Retinal pigment epithelial cell (primary cell): ENCODE measurements at regions not wholly inside any gene's neighbourhood (a gene's known extent, or its start where the extent isn't known, plus 50 kb on each side); places are given as distances from the start of the nearest gene placed in this dataset.

Source experiments
- DNase-seq: peaks from one replicate; pipeline ENCODE4 v3.0.0-alpha.2; 2010; ENCODE audit warnings: low read depth
- H3K4me3 ChIP-seq: 2 replicates; pipeline ENCODE4 v1.5.1; 2011; ENCODE audit warnings: mild to moderate bottlenecking, low read length, control low read depth, moderate library complexity
- TF ChIP-seq, protein P1 (sequence below): conservative IDR thresholded peaks from 2 replicates; pipeline ENCODE4 v1.5.1; 2011; ENCODE audit warnings: low read depth, low read length, control low read depth, inconsistent platforms

DNA sequence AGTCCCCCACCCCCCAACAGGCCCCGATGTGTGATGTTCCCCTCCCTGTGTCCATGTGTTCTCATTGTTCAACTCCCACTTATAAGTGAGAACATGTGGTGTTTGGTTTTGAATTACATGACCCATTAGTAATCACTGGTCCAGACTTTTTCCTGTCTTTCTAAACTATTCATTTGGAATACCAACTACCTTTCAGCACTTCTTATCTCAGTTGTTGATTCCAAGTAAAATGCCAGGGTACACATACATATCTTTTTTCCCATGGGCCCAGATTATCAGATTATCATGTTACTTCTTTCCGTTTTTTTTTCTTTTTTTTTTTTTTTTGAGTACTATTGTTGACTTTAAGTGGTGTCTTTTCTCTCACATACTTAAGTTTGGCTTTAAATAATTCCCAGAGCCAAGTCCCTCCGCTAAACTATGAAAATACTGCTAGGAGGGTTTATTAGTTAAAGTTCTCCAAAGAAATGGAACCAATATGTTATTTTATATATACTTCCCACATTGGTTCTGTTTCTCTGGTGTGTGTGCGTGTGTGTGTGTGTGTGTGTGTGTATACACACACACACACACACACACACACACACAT, 389.3 kb downstream of the IRS1 start:
- H3K4me3 ChIP-seq, result no peak overlapping the region
- no peak for DNase-seq
- TF ChIP-seq, protein P1, sequence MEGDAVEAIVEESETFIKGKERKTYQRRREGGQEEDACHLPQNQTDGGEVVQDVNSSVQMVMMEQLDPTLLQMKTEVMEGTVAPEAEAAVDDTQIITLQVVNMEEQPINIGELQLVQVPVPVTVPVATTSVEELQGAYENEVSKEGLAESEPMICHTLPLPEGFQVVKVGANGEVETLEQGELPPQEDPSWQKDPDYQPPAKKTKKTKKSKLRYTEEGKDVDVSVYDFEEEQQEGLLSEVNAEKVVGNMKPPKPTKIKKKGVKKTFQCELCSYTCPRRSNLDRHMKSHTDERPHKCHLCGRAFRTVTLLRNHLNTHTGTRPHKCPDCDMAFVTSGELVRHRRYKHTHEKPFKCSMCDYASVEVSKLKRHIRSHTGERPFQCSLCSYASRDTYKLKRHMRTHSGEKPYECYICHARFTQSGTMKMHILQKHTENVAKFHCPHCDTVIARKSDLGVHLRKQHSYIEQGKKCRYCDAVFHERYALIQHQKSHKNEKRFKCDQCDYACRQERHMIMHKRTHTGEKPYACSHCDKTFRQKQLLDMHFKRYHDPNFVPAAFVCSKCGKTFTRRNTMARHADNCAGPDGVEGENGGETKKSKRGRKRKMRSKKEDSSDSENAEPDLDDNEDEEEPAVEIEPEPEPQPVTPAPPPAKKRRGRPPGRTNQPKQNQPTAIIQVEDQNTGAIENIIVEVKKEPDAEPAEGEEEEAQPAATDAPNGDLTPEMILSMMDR, result no peak

DNA sequence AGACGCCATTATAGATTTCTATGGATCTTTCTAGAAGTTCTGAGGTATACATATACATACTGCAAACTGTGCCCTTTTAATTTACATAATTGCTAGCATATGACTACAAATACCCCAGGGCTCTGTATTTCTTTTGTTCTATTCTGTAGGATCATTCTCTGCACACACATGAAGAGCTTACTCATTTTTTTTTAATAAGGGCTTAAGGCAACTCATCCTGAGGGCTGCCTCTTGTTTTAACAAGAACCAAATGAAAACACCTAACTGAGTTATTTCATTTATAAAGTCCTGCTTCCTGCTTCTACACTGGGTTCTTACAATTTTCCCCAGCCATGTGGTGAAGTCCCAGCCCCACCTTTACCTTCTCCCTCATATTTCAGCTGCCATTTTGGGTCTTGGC, 390.5 kb downstream of the IRS1 start:
- TF ChIP-seq, protein P1, result no peak
- no peak overlapping the region for H3K4me3 ChIP-seq
- no peak for DNase-seq

DNA sequence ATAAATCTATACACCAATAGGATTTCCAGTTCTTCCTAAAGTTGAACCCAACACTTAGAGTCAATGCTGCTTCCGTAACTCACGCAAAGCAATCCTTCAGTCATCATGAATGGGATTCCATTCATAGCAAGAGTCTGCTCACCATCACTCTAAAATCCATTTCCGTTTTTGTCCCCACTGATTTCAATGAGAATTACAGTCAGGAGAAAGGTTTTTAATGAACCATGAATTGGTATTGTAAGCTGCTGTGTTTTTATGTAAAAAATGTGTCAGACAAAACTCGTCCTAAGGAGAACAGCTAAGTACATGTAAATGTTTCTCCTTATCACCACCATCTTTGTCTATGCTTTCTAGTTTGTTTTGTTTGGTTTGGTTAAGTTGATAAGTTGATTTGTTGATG, 391.5 kb downstream of the IRS1 start:
- DNase-seq, result no peak
- TF ChIP-seq, protein P1, result no peak
- H3K4me3 ChIP-seq, result no peak overlapping the region

DNA sequence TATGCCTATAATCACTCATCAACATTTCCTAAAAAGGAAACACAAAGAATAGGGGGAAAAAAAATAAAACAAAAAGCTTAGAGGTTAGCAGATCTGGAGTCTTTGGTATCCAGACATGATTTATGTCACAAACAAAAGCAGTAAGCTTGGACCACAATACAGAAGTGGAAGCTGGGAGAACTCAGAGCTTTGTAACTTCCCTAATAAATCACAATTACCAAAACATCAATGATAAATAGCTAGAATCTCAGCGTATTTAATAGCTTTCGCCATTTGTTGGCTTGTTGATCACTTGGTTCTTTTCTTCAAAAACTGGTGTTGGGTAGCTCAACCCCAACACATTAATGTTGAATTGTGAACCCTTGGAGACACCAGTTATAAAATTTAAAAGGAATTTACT, 392.5 kb downstream of the IRS1 start:
- DNase-seq, result no peak
- TF ChIP-seq, protein P1, result no peak
- no peak overlapping the region for H3K4me3 ChIP-seq

DNA sequence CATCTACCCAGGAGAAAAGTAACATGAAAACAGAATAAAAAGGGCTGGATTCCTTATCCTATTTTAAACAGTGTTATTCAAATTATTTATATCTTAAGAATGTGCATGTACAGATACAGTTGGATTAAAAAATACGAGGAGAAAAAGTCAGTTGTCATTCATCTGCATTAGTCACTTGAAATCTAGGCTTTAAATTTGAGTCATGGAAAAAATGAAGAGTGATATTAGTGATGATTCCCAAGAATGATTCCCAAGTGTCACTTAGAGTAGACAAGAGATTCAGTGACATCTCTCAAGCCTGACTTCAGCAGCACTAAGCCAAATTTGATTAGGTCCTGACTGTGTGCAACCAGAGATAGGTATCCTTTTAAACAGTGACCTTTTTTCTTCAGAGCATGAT, 394.2 kb downstream of the IRS1 start:
- TF ChIP-seq, protein P1, result no peak

DNA sequence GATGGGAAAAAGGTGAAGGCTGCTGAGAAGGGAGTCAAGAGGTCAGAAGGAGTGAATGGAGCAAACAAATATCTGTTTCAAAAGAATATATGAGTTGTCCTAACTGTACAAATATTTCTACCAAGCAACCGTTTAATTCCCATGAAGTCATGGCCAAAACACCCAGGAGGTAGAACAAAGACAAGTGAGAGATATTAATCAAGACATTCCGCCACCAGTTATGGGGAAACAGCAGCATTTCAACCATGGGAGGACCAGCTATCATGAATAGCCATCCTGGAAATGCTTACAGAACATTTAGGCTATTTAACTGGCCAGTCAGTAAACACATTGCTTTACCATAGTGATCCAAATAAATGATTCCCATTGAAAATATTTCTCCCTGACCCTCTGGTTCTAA, 396.3 kb downstream of the IRS1 start:
- no peak for DNase-seq
- TF ChIP-seq, protein P1, result no peak
- H3K4me3 ChIP-seq, result no peak overlapping the region

More for the DNA sequence above, 394.2 kb downstream of the IRS1 start:
- H3K4me3 ChIP-seq, result no peak overlapping the region
- DNase-seq, result no peak

DNA sequence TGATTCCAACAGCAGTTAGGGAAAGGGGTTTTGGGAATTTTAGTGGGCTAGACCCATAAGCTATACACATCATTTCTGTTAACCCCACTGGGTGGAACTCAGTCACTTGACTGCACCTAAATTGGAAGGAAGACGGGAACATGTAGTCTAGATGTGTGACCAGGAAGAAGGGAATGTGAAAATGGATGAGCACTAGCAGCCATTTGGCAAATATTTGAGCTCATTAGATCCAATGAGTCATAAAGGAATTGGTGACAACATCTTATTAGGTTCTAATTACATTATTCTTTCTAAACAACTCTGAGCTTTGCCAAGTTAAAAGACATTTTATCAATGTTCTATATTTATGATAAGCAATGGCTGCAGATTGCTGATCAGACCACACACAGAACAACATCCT, 400.6 kb downstream of the IRS1 start:
- DNase-seq, result no peak
- no peak overlapping the region for H3K4me3 ChIP-seq
- TF ChIP-seq, protein P1, result no peak
